OCI-LY1 (cell line): ENCODE measurements at regions not wholly inside any gene's neighbourhood (a gene's known extent, or its start where the extent isn't known, plus 50 kb on each side); places are given as distances from the start of the nearest gene placed in this dataset.

Experiments
- CTCF ChIP-seq: fragments of 200-600 bp; sonication (generic), shearing (Covaris generic); IDR thresholded peaks from 2 replicates; pipeline ENCODE4 v1.5.1; 2017; ENCODE audit warnings: mild to moderate bottlenecking, antibody characterized with exemption, low read length, moderate library complexity, mixed read lengths
- EZH2 ChIP-seq: fragments of 200-600 bp; sonication (generic), shearing (Covaris generic); IDR thresholded peaks from 2 replicates; pipeline ENCODE4 v1.8.0; 2017; ENCODE audit warnings: borderline replicate concordance, mixed run types, mild to moderate bottlenecking, antibody characterized with exemption, low read length, moderate library complexity, mixed read lengths

GRCh38 chr1:14318830-14319229 is 279.7 kb upstream of the KAZN start:
- TF ChIP-seq CTCF (no peak), EZH2 (no peak)
